GM12878 (cell line): ENCODE measurements at regions not wholly inside any gene's neighbourhood (a gene's known extent, or its start where the extent isn't known, plus 50 kb on each side); places are given as distances from the start of the nearest gene placed in this dataset.

Experiments used
- ATAC-seq: fragments of 200-7000 bp; cut with Tn5 transposase; 3 replicates; pipeline ENCODE4 v1.9.1; 2020; ENCODE audit warnings: mild to moderate bottlenecking, moderate library complexity
- BruUV-seq: library from RNA; stranded (reverse); fragments of 400-500 nt; replicated peaks from 2 replicates; lab custom pipeline; 2021; lab: Mats Ljungman, UMichigan
- CTCF ChIA-PET: fragments of 300-600 bp; sonication (Branson Sonifier 250); formaldehyde crosslinking; extraction: SDS; loops from one replicate; lab custom pipeline; 2021; ENCODE audit warnings: inconsistent platforms; lab: Yijun Ruan, JAX
- POLR2A ChIA-PET: fragments of 350-600 bp; formaldehyde crosslinking; extraction: SDS; loops from one replicate; lab custom pipeline; 2021; ENCODE audit warnings: inconsistent platforms; lab: Charles Lee
- RAD21 ChIA-PET: fragments of 300-600 bp; sonication (Branson Sonifier 250); formaldehyde crosslinking; loops from one replicate; lab custom pipeline; 2023; ENCODE audit warnings: antibody characterized with exemption; ENCODE audit not compliant: unreplicated experiment; lab: Charles Lee
- SMC1A ChIA-PET: fragments of 300-600 bp; sonication (Branson Sonifier 250); formaldehyde crosslinking; loops from one replicate; lab custom pipeline; 2023; ENCODE audit not compliant: unreplicated experiment, uncharacterized antibody; lab: Charles Lee
- DNase-seq: peaks from one replicate; pipeline ENCODE4 v3.0.0-alpha.2; 2011; ENCODE audit warnings: low read depth, low spot score
- FAIRE-seq: peaks from 3 replicates; lab custom pipeline; 2011; peaks lifted over from hg19 to GRCh38; lab: Jason Lieb, UNC
- H2AFZ ChIP-seq: 2 replicates; pipeline ENCODE4 v1.6.0; 2011; ENCODE audit warnings: low read depth, low read length, control low read depth; ENCODE audit not compliant: control insufficient read depth
- H3K27ac ChIP-seq: 2 replicates; pipeline ENCODE4 v1.5.1; 2011; ENCODE audit warnings: control low read depth; ENCODE audit not compliant: control insufficient read depth, insufficient read depth
- H3K27me3 ChIP-seq, 2 experiments: replicated peaks in 1 of 2; 2 replicates each; pipeline versions ENCODE4 v1.6.0 to v1.6.1; 2011; ENCODE audit warnings: low read length in 1 of 2; ENCODE audit not compliant: control insufficient read depth in 2 of 2, insufficient read depth in 2 of 2
- H3K36me3 ChIP-seq, 2 experiments: 2 replicates each; pipeline ENCODE4 v1.5.1; 2011; ENCODE audit warnings: low read length in 1 of 2; ENCODE audit not compliant: control insufficient read depth in 2 of 2, insufficient read depth in 2 of 2
- H3K4me1 ChIP-seq: 2 replicates; pipeline ENCODE4 v1.6.1; 2011; ENCODE audit warnings: mild to moderate bottlenecking, low read length, moderate library complexity, mixed read lengths; ENCODE audit not compliant: control insufficient read depth, insufficient read depth
- H3K4me2 ChIP-seq: 2 replicates; pipeline ENCODE4 v1.6.0; 2011; ENCODE audit warnings: control low read depth; ENCODE audit not compliant: control insufficient read depth, insufficient read depth
- H3K4me3 ChIP-seq: fragments of 200-600 bp; sonication (generic); 2 replicates; pipeline ENCODE4 v1.5.1; 2016
- H3K79me2 ChIP-seq: 2 replicates; pipeline ENCODE4 v1.6.0; 2011; ENCODE audit warnings: low read length; ENCODE audit not compliant: control insufficient read depth, insufficient read depth
- H3K9ac ChIP-seq: 2 replicates; pipeline ENCODE4 v1.8.0; 2011; ENCODE audit warnings: low read length, control low read depth, mixed read lengths; ENCODE audit not compliant: control insufficient read depth, insufficient read depth
- H3K9me3 ChIP-seq: replicated peaks from 3 replicates; pipeline ENCODE4 v1.5.1; 2011; ENCODE audit warnings: mild to moderate bottlenecking, low read length; ENCODE audit not compliant: control insufficient read depth, insufficient read depth
- H4K20me1 ChIP-seq: 2 replicates; pipeline ENCODE4 v1.6.0; 2011; ENCODE audit not compliant: control insufficient read depth, insufficient read depth
- CHD2 ChIP-seq: IDR thresholded peaks from 2 replicates; pipeline ENCODE4 v1.6.1; 2011; ENCODE audit warnings: low read depth, low read length, improper control_type of control experiment, borderline replicate concordance
- CREB1 ChIP-seq: IDR thresholded peaks from 2 replicates; pipeline ENCODE4 v1.6.1; 2012; ENCODE audit warnings: low read depth, mild to moderate bottlenecking, inconsistent platforms
- CREM ChIP-seq: IDR thresholded peaks from 2 replicates; pipeline ENCODE4 v1.6.1; 2014; ENCODE audit warnings: antibody characterized with exemption, low read depth
- E2F4 ChIP-seq: IDR thresholded peaks from 2 replicates; pipeline ENCODE4 v1.6.1; 2012; ENCODE audit warnings: low read depth, low read length, improper control_type of control experiment
- E2F8 ChIP-seq: fragments of 450-650 bp; IDR thresholded peaks from 2 replicates; pipeline ENCODE4 v1.6.1; 2018; ENCODE audit warnings: mild to moderate bottlenecking, low read depth, moderate library complexity; ENCODE audit not compliant: partially characterized antibody
- IKZF1 ChIP-seq: fragments of 450-650 bp; conservative IDR thresholded peaks from 2 replicates; pipeline ENCODE4 v1.6.1; 2017; ENCODE audit warnings: antibody characterized with exemption, mild to moderate bottlenecking
- IKZF2 ChIP-seq, 2 experiments: fragments of 450-650 bp; IDR thresholded peaks; 2 replicates each; pipeline ENCODE4 v1.6.1; 2017; ENCODE audit warnings: mild to moderate bottlenecking in 2 of 2, moderate library complexity in 2 of 2
- NR2C2 ChIP-seq: IDR thresholded peaks from 2 replicates; pipeline ENCODE4 v1.6.1; 2011; ENCODE audit warnings: borderline replicate concordance, low read depth; ENCODE audit not compliant: control insufficient read depth, insufficient read length
- NR2F1 ChIP-seq: fragments of 450-650 bp; conservative IDR thresholded peaks from 2 replicates; pipeline ENCODE4 v1.6.1; 2017; ENCODE audit warnings: mild to moderate bottlenecking
- PAX5 ChIP-seq: IDR thresholded peaks from 2 replicates; pipeline ENCODE4 v1.6.1; 2011; ENCODE audit warnings: low read depth, low read length, borderline replicate concordance
- POLR2A ChIP-seq: IDR thresholded peaks from 2 replicates; pipeline ENCODE4 v1.6.1; 2011; ENCODE audit warnings: low read depth, mild to moderate bottlenecking, low read length
- POU2F2 ChIP-seq: IDR thresholded peaks from 3 replicates; pipeline ENCODE4 v1.6.1; 2011; ENCODE audit warnings: low read depth, mild to moderate bottlenecking, low read length, borderline replicate concordance
- RFX5 ChIP-seq: IDR thresholded peaks from 2 replicates; pipeline ENCODE4 v1.6.1; 2011; ENCODE audit warnings: low read depth, low read length, improper control_type of control experiment
- SREBF2 ChIP-seq: IDR thresholded peaks from 2 replicates; pipeline ENCODE4 v1.6.1; 2012; ENCODE audit warnings: mild to moderate bottlenecking, low read length
- SUZ12 ChIP-seq: fragments of 200-600 bp; sonication (generic); IDR thresholded peaks from one replicate; pipeline ENCODE4 v1.6.1; 2018; ENCODE audit warnings: antibody characterized with exemption, mild to moderate bottlenecking; ENCODE audit not compliant: unreplicated experiment
- TARDBP ChIP-seq: IDR thresholded peaks from 2 replicates; pipeline ENCODE4 v1.6.1; 2016; ENCODE audit warnings: borderline replicate concordance
- TCF12 ChIP-seq: IDR thresholded peaks from 2 replicates; pipeline ENCODE4 v1.6.1; 2011; ENCODE audit warnings: low read depth, mild to moderate bottlenecking, low read length
- WRNIP1 ChIP-seq: IDR thresholded peaks from 2 replicates; pipeline ENCODE4 v1.6.1; 2011; ENCODE audit warnings: low read depth, low read length, improper control_type of control experiment, borderline replicate concordance
- WGBS: methylation state at CpG from one replicate; pipeline ENCODE4 v1.1.6; 2016; ENCODE audit warnings: low lambda C conversion rate; ENCODE audit not compliant: insufficient replicate concordance, insufficient coverage; ENCODE audit errors: missing lambda C conversion rate; 5-methylcytosine and 5-hydroxymethylcytosine counted together
- in situ Hi-C: fragments of 300-500 bp; cut with MboI; formaldehyde crosslinking; loops from 9 replicates; pipeline ENCODE4 v1.14.3; 2018; ENCODE audit warnings: mixed read lengths
- intact Hi-C: fragments of 100-400 bp; cut with micrococcal nuclease; formaldehyde crosslinking; loops from one replicate; pipeline ENCODE4 v1.14.2; 2022; ENCODE audit not compliant: unreplicated experiment
- TF ChIP-seq, protein P1 (sequence below): fragments of 450-650 bp; IDR thresholded peaks from 2 replicates; pipeline ENCODE4 v1.6.1; 2018; ENCODE audit warnings: borderline replicate concordance, mild to moderate bottlenecking; ENCODE audit not compliant: partially characterized antibody

- CTCF ChIA-PET, result no interaction called here
- BruUV-seq, result no TSS peak
- RAD21 ChIA-PET, result no interaction called here
- POLR2A ChIA-PET, result no interaction called here
- FAIRE-seq (no peak), DNase-seq (no peak), ATAC-seq (no peak)
- no peak overlapping the region for H3K4me3 ChIP-seq
- TF ChIP-seq TCF12, result no peak
- no peak for TF ChIP-seq IKZF1
- TF ChIP-seq, protein P1, sequence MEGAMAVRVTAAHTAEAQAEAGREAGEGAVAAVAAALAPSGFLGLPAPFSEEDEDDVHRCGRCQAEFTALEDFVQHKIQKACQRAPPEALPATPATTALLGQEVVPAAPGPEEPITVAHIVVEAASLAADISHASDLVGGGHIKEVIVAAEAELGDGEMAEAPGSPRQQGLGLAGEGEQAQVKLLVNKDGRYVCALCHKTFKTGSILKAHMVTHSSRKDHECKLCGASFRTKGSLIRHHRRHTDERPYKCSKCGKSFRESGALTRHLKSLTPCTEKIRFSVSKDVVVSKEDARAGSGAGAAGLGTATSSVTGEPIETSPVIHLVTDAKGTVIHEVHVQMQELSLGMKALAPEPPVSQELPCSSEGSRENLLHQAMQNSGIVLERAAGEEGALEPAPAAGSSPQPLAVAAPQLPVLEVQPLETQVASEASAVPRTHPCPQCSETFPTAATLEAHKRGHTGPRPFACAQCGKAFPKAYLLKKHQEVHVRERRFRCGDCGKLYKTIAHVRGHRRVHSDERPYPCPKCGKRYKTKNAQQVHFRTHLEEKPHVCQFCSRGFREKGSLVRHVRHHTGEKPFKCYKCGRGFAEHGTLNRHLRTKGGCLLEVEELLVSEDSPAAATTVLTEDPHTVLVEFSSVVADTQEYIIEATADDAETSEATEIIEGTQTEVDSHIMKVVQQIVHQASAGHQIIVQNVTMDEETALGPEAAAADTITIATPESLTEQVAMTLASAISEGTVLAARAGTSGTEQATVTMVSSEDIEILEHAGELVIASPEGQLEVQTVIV, result no peak
- no peak for TF ChIP-seq TARDBP
- no peak for TF ChIP-seq SUZ12
- TF ChIP-seq CHD2, result no peak
- TF ChIP-seq RFX5, result no peak
- no peak for TF ChIP-seq E2F8
- TF ChIP-seq IKZF2 (IDR thresholded peaks at IDR 0.05), result no peak
- TF ChIP-seq CREB1, result no peak
- no peak for TF ChIP-seq NR2C2
- TF ChIP-seq NR2F1, result no peak
- no peak for TF ChIP-seq E2F4
- no peak for TF ChIP-seq PAX5
- TF ChIP-seq CREM, result no peak
- TF ChIP-seq POU2F2, result no peak
- no peak for TF ChIP-seq WRNIP1
- TF ChIP-seq POLR2A, result no peak
- no peak for TF ChIP-seq SREBF2
- intact Hi-C loops, result no loop called here
- H3K9me3 ChIP-seq, result no peaks in the 10 kb centered on the region
- no peak overlapping the region for H3K27ac ChIP-seq
- SMC1A ChIA-PET, result interaction anchor here (1.2 kb wide), 1 partner anchor 10 kb away, joined by 3 read pairs; no protein-coding TSS in a partner anchor
- WGBS, result 33% methylated on average over 6 of the region's 6 CpGs
- H3K79me2 ChIP-seq, result no peaks in the 10 kb centered on the region
- no peak overlapping the region for H2AFZ ChIP-seq
- no peaks in the 10 kb centered on the region for H4K20me1 ChIP-seq
- H3K27me3 ChIP-seq, result no peaks in the 10 kb centered on the region
- H3K4me2 ChIP-seq, result no peak overlapping the region
- no peaks in the 10 kb centered on the region for H3K4me1 ChIP-seq
- no peaks in the 10 kb centered on the region for H3K36me3 ChIP-seq
- in situ Hi-C loops, result no loop called here
- no peak overlapping the region for H3K9ac ChIP-seq
Observed at GRCh38 chr3:6147883-6148282, 713.0 kb upstream of the GRM7 start.
